Adrenal gland (tissue), 9 donors: ENCODE measurements at regions not wholly inside any gene's neighbourhood (a gene's known extent, or its start where the extent isn't known, plus 50 kb on each side); places are given as distances from the start of the nearest gene placed in this dataset.
A peak's percentile ranks its signal among the peaks of the same experiment; 100 is the strongest.

ENCODE experiments used
- DNase-seq, 7 donors: peaks; one replicate each; pipeline ENCODE4 v3.0.0-alpha.2; 2019 to 2020
- H3K27ac ChIP-seq, 5 donors: fragments of 200-600 bp; sonication (generic) in 4 of 5; 1 replicate in 3 of 5; 2 replicates in 2 of 5; pipeline versions ENCODE4 v1.5.1 to v1.8.0; 2016 to 2020; ENCODE audit warnings: mild to moderate bottlenecking in 1 of 5
- H3K27me3 ChIP-seq: fragments of 200-600 bp; 2 replicates; pipeline ENCODE4 v1.8.0; 2021
- H3K36me3 ChIP-seq, 2 donors: fragments of 200-600 bp; replicated peaks in 1 of 2; 1 replicate in 1 of 2; 2 replicates in 1 of 2; pipeline versions ENCODE4 v1.5.1 to v1.8.0; 2018 to 2022
- H3K4me1 ChIP-seq, 2 donors: fragments of 200-600 bp; replicated peaks in 1 of 2; 1 replicate in 1 of 2; 2 replicates in 1 of 2; pipeline versions ENCODE4 v1.5.1 to v1.8.0; 2018 to 2021
- H3K4me3 ChIP-seq, 4 donors: fragments of 200-600 bp; sonication (generic) in 3 of 4; one replicate each; pipeline ENCODE4 v1.5.1; 2016 to 2018
- H3K9me3 ChIP-seq, 3 donors: fragments of 200-600 bp; sonication (generic) in 1 of 3; replicated peaks in 1 of 3; 1 replicate in 2 of 3; 2 replicates in 1 of 3; pipeline versions ENCODE4 v1.5.1 to v1.8.0; 2016 to 2021
- CTCF ChIP-seq, 6 experiments: fragments of 450-650 bp in 4 of 6; fragments of 200-600 bp in 2 of 6; sonication (generic) in 1 of 6; IDR thresholded peaks; 1 replicate in 5 of 6; 2 replicates in 1 of 6; pipeline versions ENCODE4 v1.5.1 to v1.8.0; 2016 to 2021; ENCODE audit warnings: antibody characterized with exemption in 6 of 6, mild to moderate bottlenecking in 2 of 6, moderate library complexity in 1 of 6
- POLR2A ChIP-seq, 2 donors: fragments of 450-650 bp; IDR thresholded peaks; one replicate each; pipeline ENCODE4 v1.6.1; 2017; ENCODE audit warnings: antibody characterized with exemption in 2 of 2, mild to moderate bottlenecking in 2 of 2, moderate library complexity in 1 of 2
- WGBS, 4 donors: extraction: QIAGEN DNeasy Blood & Tissue Kit in 2 of 4; methylation state at CpG; one replicate each; pipeline versions ENCODE4 v1.1.5 to v1.1.7; 2013 to 2017; 5-methylcytosine and 5-hydroxymethylcytosine counted together
- intact Hi-C, 2 donors: fragments of 100-400 bp; cut with DNase I; formaldehyde crosslinking; loops; one replicate each; pipeline versions ENCODE4 v1.14.1 to v1.15.0; 2022 to 2023
- donor health status: healthy with polysubstance abuse.
- donor health status: Bipolar disorder and iron deficiency.
- donor health status: DM: yes; HTN: yes; CAD: no.
- donor health status: DM: no; HTN: no; CAD: no.
- donor health status: DM: no; HTN: no; CAD: no.

- no peak for TF ChIP-seq POLR2A (IDR thresholded peaks at IDR 0.05)
- Histone ChIP-seq H3K4me1 (peaks cover 0 to 8% of the 10 kb centered on the region in 2 donors), H3K4me3 (no peak overlapping the region), H3K27me3 (no peaks in the 10 kb centered on the region), H3K9me3 (no peaks in the 10 kb centered on the region), H3K36me3 (no peaks in the 10 kb centered on the region), H3K27ac (no peak overlapping the region)
- WGBS, 4 donors = 10 to 19% (median 15%) methylated on average over 1 of the region's 1 CpG
- intact Hi-C loops = no loop called here
- peak in 1 of 7 donors; percentile 13 for DNase-seq
Observed at GRCh38 chr4:96305030-96305429, 465.1 kb downstream of the PDHA2 start.

GRCh38 chr4:96312046-96312685 lies 472.3 kb downstream of the PDHA2 start:
- H3K4me3 ChIP-seq = peak overlapping the region in 1 of 4 donors; percentile 1
- 63 to 73% (median 67%) methylated on average over 4 of the region's 4 CpGs for WGBS, 4 donors
- intact Hi-C loops = no loop called here
- no peaks in the 10 kb centered on the region for H3K4me1 ChIP-seq
- no peaks in the 10 kb centered on the region for H3K9me3 ChIP-seq
- DNase-seq = no peak
- no peaks in the 10 kb centered on the region for H3K36me3 ChIP-seq
- H3K27ac ChIP-seq = no peak overlapping the region
- no peak for TF ChIP-seq CTCF (IDR thresholded peaks at IDR 0.05)
- H3K27me3 ChIP-seq = no peaks in the 10 kb centered on the region

- no peak overlapping the region for H3K4me3 ChIP-seq
- H3K9me3 ChIP-seq = no peaks in the 10 kb centered on the region
- intact Hi-C loops = no loop called here
- TF ChIP-seq POLR2A (IDR thresholded peaks at IDR 0.05) (no peak), CTCF (IDR thresholded peaks at IDR 0.05) (no peak)
- H3K4me1 ChIP-seq = no peaks in the 10 kb centered on the region
- no peak overlapping the region for H3K27ac ChIP-seq
- H3K27me3 ChIP-seq = no peaks in the 10 kb centered on the region
- no peak for DNase-seq
- 22 to 32% (median 27%) methylated on average over 2 of the region's 2 CpGs for WGBS, 4 donors
- H3K36me3 ChIP-seq = no peaks in the 10 kb centered on the region
Observed at GRCh38 chr4:96315815-96316214, 475.9 kb downstream of the PDHA2 start.

GRCh38 chr4:96316776-96317175 lies 476.9 kb downstream of the PDHA2 start:
- no peaks in the 10 kb centered on the region for H3K27me3 ChIP-seq
- TF ChIP-seq POLR2A (IDR thresholded peaks at IDR 0.05) = no peak
- TF ChIP-seq CTCF (IDR thresholded peaks at IDR 0.05) = no peak
- intact Hi-C loops = no loop called here
- no peaks in the 10 kb centered on the region for H3K36me3 ChIP-seq
- H3K4me1 ChIP-seq = no peaks in the 10 kb centered on the region
- WGBS, 4 donors = 58 to 71% (median 63%) methylated on average over 2 of the region's 2 CpGs
- H3K4me3 ChIP-seq = no peak overlapping the region
- no peaks in the 10 kb centered on the region for H3K9me3 ChIP-seq
- no peak overlapping the region for H3K27ac ChIP-seq
- DNase-seq = no peak

- Histone ChIP-seq H3K4me1 (no peaks in the 10 kb centered on the region), H3K27ac (no peak overlapping the region), H3K27me3 (no peaks in the 10 kb centered on the region), H3K4me3 (no peak overlapping the region), H3K36me3 (no peaks in the 10 kb centered on the region), H3K9me3 (no peaks in the 10 kb centered on the region)
- intact Hi-C loops = no loop called here
- TF ChIP-seq POLR2A (IDR thresholded peaks at IDR 0.05) (no peak), CTCF (IDR thresholded peaks at IDR 0.05) (no peak)
- no peak for DNase-seq
- 65 to 68% (median 68%) methylated on average over 6 of the region's 6 CpGs for WGBS, 4 donors
Observed at GRCh38 chr4:96317891-96318290, 478.0 kb downstream of the PDHA2 start.
